Hepatocyte (in vitro differentiated cells): ENCODE measurements at regions not wholly inside any gene's neighbourhood (a gene's known extent, or its start where the extent isn't known, plus 50 kb on each side); places are given as distances from the start of the nearest gene placed in this dataset.

ENCODE experiments used
- CTCF ChIP-seq: fragments of 200-600 bp; sonication (generic); IDR thresholded peaks from 2 replicates; pipeline ENCODE4 v1.5.1; 2016; ENCODE audit warnings: antibody characterized with exemption, mild to moderate bottlenecking; ENCODE audit not compliant: poor library complexity
- EZH2 ChIP-seq: fragments of 200-600 bp; sonication (generic); IDR thresholded peaks from 2 replicates; pipeline ENCODE4 v1.6.1; 2016; ENCODE audit warnings: antibody characterized with exemption, mild to moderate bottlenecking, borderline replicate concordance

- TF ChIP-seq CTCF (no peak), EZH2 (no peak)
These were observed 182.4 kb upstream of the LCORL start for GRCh38 chr4:18203966-18204365.
